ENCODE measurements at regions not wholly inside any gene's neighbourhood (a gene's known extent, or its start where the extent isn't known, plus 50 kb on each side); places are given as distances from the start of the nearest gene placed in this dataset.

- TF ChIP-seq, protein P1, sequence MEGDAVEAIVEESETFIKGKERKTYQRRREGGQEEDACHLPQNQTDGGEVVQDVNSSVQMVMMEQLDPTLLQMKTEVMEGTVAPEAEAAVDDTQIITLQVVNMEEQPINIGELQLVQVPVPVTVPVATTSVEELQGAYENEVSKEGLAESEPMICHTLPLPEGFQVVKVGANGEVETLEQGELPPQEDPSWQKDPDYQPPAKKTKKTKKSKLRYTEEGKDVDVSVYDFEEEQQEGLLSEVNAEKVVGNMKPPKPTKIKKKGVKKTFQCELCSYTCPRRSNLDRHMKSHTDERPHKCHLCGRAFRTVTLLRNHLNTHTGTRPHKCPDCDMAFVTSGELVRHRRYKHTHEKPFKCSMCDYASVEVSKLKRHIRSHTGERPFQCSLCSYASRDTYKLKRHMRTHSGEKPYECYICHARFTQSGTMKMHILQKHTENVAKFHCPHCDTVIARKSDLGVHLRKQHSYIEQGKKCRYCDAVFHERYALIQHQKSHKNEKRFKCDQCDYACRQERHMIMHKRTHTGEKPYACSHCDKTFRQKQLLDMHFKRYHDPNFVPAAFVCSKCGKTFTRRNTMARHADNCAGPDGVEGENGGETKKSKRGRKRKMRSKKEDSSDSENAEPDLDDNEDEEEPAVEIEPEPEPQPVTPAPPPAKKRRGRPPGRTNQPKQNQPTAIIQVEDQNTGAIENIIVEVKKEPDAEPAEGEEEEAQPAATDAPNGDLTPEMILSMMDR (IDR thresholded peaks at IDR 0.05; ENCODE audit: borderline replicate concordance, control extremely low read depth, extremely low read depth, insufficient read depth, missing control alignments) = no peak
- DNase-seq (ENCODE audit: low spot score) = no peak
- in situ Hi-C loops (cut with MboI; ENCODE audit: low sequenced_read_pairs, unreplicated experiment) = no loop called here
Observed at GRCh38 chr2:30068067-30068466, 78.7 kb upstream of the YPEL5 start.

DNA sequence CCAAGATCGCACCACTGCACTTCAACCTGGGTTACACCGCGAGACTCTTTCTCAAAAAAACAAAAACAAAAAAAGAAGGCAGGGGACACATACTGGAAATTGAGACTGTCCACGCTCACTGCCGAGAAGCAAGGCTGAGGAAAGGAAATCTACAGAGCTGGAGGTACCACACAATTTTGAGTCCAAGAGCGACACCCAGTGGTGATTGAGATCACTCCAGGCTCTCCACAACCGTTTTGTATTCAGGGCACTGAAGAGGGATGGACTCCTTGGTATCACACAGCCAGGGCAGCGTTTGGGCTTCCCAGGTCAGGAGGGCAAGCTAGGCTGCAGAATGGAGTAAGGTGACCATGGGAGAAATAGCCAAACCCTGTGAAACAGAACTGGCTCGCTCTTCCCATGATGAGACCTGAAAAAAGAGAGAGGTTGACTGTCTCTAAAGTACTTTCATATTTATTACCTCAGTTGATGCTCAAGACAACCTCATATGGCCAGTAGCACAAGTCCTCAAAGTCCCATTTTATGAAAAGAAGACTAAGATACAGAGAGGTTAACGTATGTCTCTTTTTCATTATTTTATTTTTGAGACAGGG is 74.5 kb upstream of the YPEL5 start:
- peak; percentile 69 for DNase-seq (ENCODE audit: low spot score)
- in situ Hi-C loops (cut with MboI; ENCODE audit: low sequenced_read_pairs, unreplicated experiment) = no loop called here
- TF ChIP-seq, protein P1 (IDR thresholded peaks at IDR 0.05; ENCODE audit: borderline replicate concordance, control extremely low read depth, extremely low read depth, insufficient read depth, missing control alignments) = peak; percentile 81

GRCh38 chr2:30073523-30073922 is 73.3 kb upstream of the YPEL5 start:
- TF ChIP-seq, protein P1 (IDR thresholded peaks at IDR 0.05; ENCODE audit: borderline replicate concordance, control extremely low read depth, extremely low read depth, insufficient read depth, missing control alignments) = no peak
- no peak for DNase-seq (ENCODE audit: low spot score)
- in situ Hi-C loops (cut with MboI; ENCODE audit: low sequenced_read_pairs, unreplicated experiment) = no loop called here

DNA sequence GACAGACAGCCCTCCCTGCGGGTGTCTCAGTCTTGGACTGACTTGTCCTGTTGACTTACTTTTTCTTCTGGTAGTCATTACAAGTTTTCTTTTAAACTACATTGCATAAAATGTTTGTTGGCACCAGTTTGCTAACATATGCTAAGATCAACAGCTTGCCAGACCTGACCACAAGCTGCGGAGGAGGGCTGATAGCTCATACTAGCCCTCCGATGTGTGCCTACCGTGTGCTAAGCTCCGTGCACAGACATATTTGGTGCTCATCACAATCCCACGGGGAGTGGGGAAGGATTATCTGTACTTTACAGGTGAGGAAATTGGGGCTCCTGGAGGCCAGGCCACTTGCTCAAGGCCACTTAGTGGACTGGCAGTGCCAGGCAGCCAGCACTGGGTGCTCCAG is 72.8 kb upstream of the YPEL5 start:
- no peak for DNase-seq (ENCODE audit: low spot score)
- TF ChIP-seq, protein P1 (IDR thresholded peaks at IDR 0.05; ENCODE audit: borderline replicate concordance, control extremely low read depth, extremely low read depth, insufficient read depth, missing control alignments) = no peak
- in situ Hi-C loops (cut with MboI; ENCODE audit: low sequenced_read_pairs, unreplicated experiment) = no loop called here

GRCh38 chr2:30078521-30078920 is 68.3 kb upstream of the YPEL5 start:
- TF ChIP-seq, protein P1 (IDR thresholded peaks at IDR 0.05; ENCODE audit: borderline replicate concordance, control extremely low read depth, extremely low read depth, insufficient read depth, missing control alignments) = no peak
- in situ Hi-C loops (cut with MboI; ENCODE audit: low sequenced_read_pairs, unreplicated experiment) = no loop called here
- DNase-seq (ENCODE audit: low spot score) = no peak

DNA sequence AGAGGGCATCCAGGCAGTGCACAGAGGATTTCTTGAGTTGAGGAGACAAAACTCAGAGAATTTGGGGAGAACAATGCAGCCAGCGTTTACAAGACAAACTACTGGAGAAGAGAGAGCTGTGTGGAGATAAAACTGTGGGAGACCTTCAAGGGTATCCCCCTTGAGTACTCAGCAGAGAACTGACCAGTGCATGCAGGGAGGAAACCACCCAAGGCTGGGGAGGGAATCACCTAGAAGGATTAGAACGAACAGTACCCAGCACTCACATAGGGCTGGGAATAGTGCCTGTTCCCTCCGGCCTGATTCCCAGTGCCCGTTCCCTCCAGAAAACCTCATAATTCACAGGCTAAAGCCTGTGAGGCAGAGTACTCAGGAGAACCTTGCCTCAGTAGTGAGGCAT is 61.9 kb upstream of the YPEL5 start:
- TF ChIP-seq, protein P1 (IDR thresholded peaks at IDR 0.05; ENCODE audit: borderline replicate concordance, control extremely low read depth, extremely low read depth, insufficient read depth, missing control alignments) = no peak
- in situ Hi-C loops (cut with MboI; ENCODE audit: low sequenced_read_pairs, unreplicated experiment) = loop anchor here (10.0 kb wide), 1 partner anchor 160 kb away; the partner anchor contains the start of gene ALK
- DNase-seq (ENCODE audit: low spot score) = no peak
